Thymus (tissue), 11 donors: ENCODE measurements at regions not wholly inside any gene's neighbourhood (a gene's known extent, or its start where the extent isn't known, plus 50 kb on each side); places are given as distances from the start of the nearest gene placed in this dataset.

ENCODE experiments used
- DNase-seq, 9 donors: peaks; one replicate each; pipeline ENCODE4 v3.0.0-alpha.2; 2013; ENCODE audit warnings: low spot score in 9 of 9, low read depth in 6 of 9, missing footprints in 1 of 9
- H3K27ac ChIP-seq, 2 donors: one replicate each; pipeline ENCODE4 v1.5.1; 2013; ENCODE audit warnings: control low read depth in 1 of 2, low read depth in 1 of 2, low read length in 1 of 2, mild to moderate bottlenecking in 1 of 2, moderate library complexity in 1 of 2
- H3K27me3 ChIP-seq, 2 donors: one replicate each; pipeline ENCODE4 v1.5.1; 2013; ENCODE audit warnings: low read length in 1 of 2; ENCODE audit not compliant: control insufficient read depth in 2 of 2, insufficient read depth in 1 of 2
- H3K36me3 ChIP-seq, 2 donors: one replicate each; pipeline ENCODE4 v1.5.1; 2013; ENCODE audit warnings: low read length in 1 of 2, mild to moderate bottlenecking in 1 of 2, moderate library complexity in 1 of 2; ENCODE audit not compliant: control insufficient read depth in 2 of 2, insufficient read depth in 2 of 2
- H3K4me1 ChIP-seq, 2 donors: one replicate each; pipeline ENCODE4 v1.5.1; 2013; ENCODE audit warnings: low read length in 2 of 2; ENCODE audit not compliant: control insufficient read depth in 2 of 2, insufficient read depth in 2 of 2
- H3K4me3 ChIP-seq, 2 donors: one replicate each; pipeline ENCODE4 v1.5.1; 2013; ENCODE audit warnings: low read length in 2 of 2, control low read depth in 1 of 2, mild to moderate bottlenecking in 1 of 2
- H3K9me3 ChIP-seq, 2 donors: one replicate each; pipeline ENCODE4 v1.5.1; 2013; ENCODE audit warnings: low read length in 1 of 2, mild to moderate bottlenecking in 1 of 2; ENCODE audit not compliant: control insufficient read depth in 2 of 2, insufficient read depth in 1 of 2
- WGBS: extraction: QIAGEN DNeasy Blood & Tissue Kit; methylation state at CpG from one replicate; pipeline ENCODE4 v1.1.7; 2013; 5-methylcytosine and 5-hydroxymethylcytosine counted together
- donor health status: healthy.

- H3K4me3 ChIP-seq = no peak overlapping the region
- no peaks in the 10 kb centered on the region for H3K4me1 ChIP-seq
- no peak for DNase-seq
- peaks cover 0 to 2% of the 10 kb centered on the region in 2 donors for H3K9me3 ChIP-seq
- H3K27ac ChIP-seq = no peak overlapping the region
- no peaks in the 10 kb centered on the region for H3K27me3 ChIP-seq
- H3K36me3 ChIP-seq = no peaks in the 10 kb centered on the region
- 83% methylated on average over 5 of the region's 5 CpGs for WGBS
Observed at GRCh38 chr15:95359966-95360365, 970.5 kb upstream of the NR2F2 start.

GRCh38 chr15:95362306-95362705 lies 968.2 kb upstream of the NR2F2 start:
- no peak for DNase-seq
- Histone ChIP-seq H3K9me3 (peaks cover 0 to 2% of the 10 kb centered on the region in 2 donors), H3K36me3 (no peaks in the 10 kb centered on the region), H3K27me3 (no peaks in the 10 kb centered on the region), H3K4me1 (no peaks in the 10 kb centered on the region), H3K4me3 (no peak overlapping the region), H3K27ac (no peak overlapping the region)
- WGBS = 62% methylated on average over 3 of the region's 3 CpGs

- DNase-seq = peak in 1 of 9 donors; percentile 2
Observed at GRCh38 chr15:95363646-95364045, 966.9 kb upstream of the NR2F2 start.

GRCh38 chr15:95365511-95366107 lies 964.9 kb upstream of the NR2F2 start:
- no peaks in the 10 kb centered on the region for H3K4me1 ChIP-seq
- peaks cover 0 to 2% of the 10 kb centered on the region in 2 donors for H3K9me3 ChIP-seq
- H3K36me3 ChIP-seq = no peaks in the 10 kb centered on the region
- 40% methylated on average over 12 of the region's 12 CpGs for WGBS
- H3K27me3 ChIP-seq = no peaks in the 10 kb centered on the region
- no peak for DNase-seq
- no peak overlapping the region for H3K27ac ChIP-seq
- no peak overlapping the region for H3K4me3 ChIP-seq

More at GRCh38 chr15:95363646-95364045, 966.9 kb upstream of the NR2F2 start:
- no peak overlapping the region for H3K27ac ChIP-seq
- 67% methylated on average over 5 of the region's 5 CpGs for WGBS
- peaks cover 0 to 2% of the 10 kb centered on the region in 2 donors for H3K9me3 ChIP-seq
- no peaks in the 10 kb centered on the region for H3K27me3 ChIP-seq
- H3K4me1 ChIP-seq = no peaks in the 10 kb centered on the region
- no peak overlapping the region for H3K4me3 ChIP-seq
- no peaks in the 10 kb centered on the region for H3K36me3 ChIP-seq

- no peak overlapping the region for H3K4me3 ChIP-seq
- H3K27ac ChIP-seq = no peak overlapping the region
- no peaks in the 10 kb centered on the region for H3K27me3 ChIP-seq
- H3K4me1 ChIP-seq = no peaks in the 10 kb centered on the region
- 56% methylated on average over 5 of the region's 5 CpGs for WGBS
- no peaks in the 10 kb centered on the region for H3K36me3 ChIP-seq
- no peak for DNase-seq
- no peaks in the 10 kb centered on the region for H3K9me3 ChIP-seq
Observed at GRCh38 chr15:95368191-95368590, 962.3 kb upstream of the NR2F2 start.

- H3K27me3 ChIP-seq = no peaks in the 10 kb centered on the region
- no peaks in the 10 kb centered on the region for H3K36me3 ChIP-seq
- DNase-seq = no peak
- H3K9me3 ChIP-seq = no peaks in the 10 kb centered on the region
- no peaks in the 10 kb centered on the region for H3K4me1 ChIP-seq
- no peak overlapping the region for H3K27ac ChIP-seq
- 90% methylated on average over 7 of the region's 7 CpGs for WGBS
- no peak overlapping the region for H3K4me3 ChIP-seq
Observed at GRCh38 chr15:95368755-95369601, 961.5 kb upstream of the NR2F2 start.

GRCh38 chr15:95370291-95370690 lies 960.2 kb upstream of the NR2F2 start:
- WGBS = over 99% methylated on average over 2 of the region's 2 CpGs
- no peaks in the 10 kb centered on the region for H3K4me1 ChIP-seq

GRCh38 chr15:95371664-95372063 lies 958.8 kb upstream of the NR2F2 start:
- DNase-seq = no peak
- Histone ChIP-seq H3K4me3 (no peak overlapping the region), H3K27ac (no peak overlapping the region), H3K27me3 (no peaks in the 10 kb centered on the region), H3K4me1 (no peaks in the 10 kb centered on the region), H3K36me3 (no peaks in the 10 kb centered on the region), H3K9me3 (no peaks in the 10 kb centered on the region)
- 85% methylated on average over 2 of the region's 2 CpGs for WGBS

More at GRCh38 chr15:95370291-95370690, 960.2 kb upstream of the NR2F2 start:
- DNase-seq = no peak
- H3K27me3 ChIP-seq = no peaks in the 10 kb centered on the region
- no peak overlapping the region for H3K27ac ChIP-seq
- H3K4me3 ChIP-seq = no peak overlapping the region
- no peaks in the 10 kb centered on the region for H3K9me3 ChIP-seq
- no peaks in the 10 kb centered on the region for H3K36me3 ChIP-seq

- Histone ChIP-seq H3K36me3 (no peaks in the 10 kb centered on the region), H3K27me3 (no peaks in the 10 kb centered on the region), H3K4me3 (no peak overlapping the region), H3K27ac (no peak overlapping the region), H3K4me1 (no peaks in the 10 kb centered on the region), H3K9me3 (no peaks in the 10 kb centered on the region)
- DNase-seq = no peak
- whole genome bisulfite sequencing = 90% methylated on average over 3 of the region's 3 CpGs
Observed at GRCh38 chr15:95375281-95375680, 955.2 kb upstream of the NR2F2 start.
